Hepatocyte (in vitro differentiated cells): ENCODE measurements at regions not wholly inside any gene's neighbourhood (a gene's known extent, or its start where the extent isn't known, plus 50 kb on each side); places are given as distances from the start of the nearest gene placed in this dataset.

ENCODE experiments used
- DNase-seq: peaks from one replicate; pipeline ENCODE4 v3.0.0-alpha.2; 2016; ENCODE audit warnings: low spot score
- H2AFZ ChIP-seq: fragments of 200-600 bp; sonication (generic); 2 replicates; pipeline ENCODE4 v1.6.0; 2016; ENCODE audit warnings: antibody characterized with exemption, mild to moderate bottlenecking
- H3K27ac ChIP-seq: fragments of 200-600 bp; sonication (generic); 2 replicates; pipeline ENCODE4 v1.5.1; 2016; ENCODE audit warnings: mild to moderate bottlenecking
- H3K27me3 ChIP-seq: fragments of 200-600 bp; sonication (generic); 2 replicates; pipeline ENCODE4 v1.6.1; 2016
- H3K36me3 ChIP-seq: fragments of 200-600 bp; sonication (generic); replicated peaks from 2 replicates; pipeline ENCODE4 v1.5.1; 2016; ENCODE audit warnings: low read depth; ENCODE audit not compliant: insufficient read depth
- H3K4me1 ChIP-seq: fragments of 200-600 bp; sonication (generic); 2 replicates; pipeline ENCODE4 v1.5.1; 2016; ENCODE audit warnings: mild to moderate bottlenecking, moderate library complexity; ENCODE audit not compliant: insufficient read depth
- H3K4me2 ChIP-seq: fragments of 200-600 bp; sonication (generic); 2 replicates; pipeline ENCODE4 v1.6.0; 2016
- H3K4me3 ChIP-seq: fragments of 200-600 bp; sonication (generic); 2 replicates; pipeline ENCODE4 v1.5.1; 2016; ENCODE audit warnings: mild to moderate bottlenecking
- H3K79me2 ChIP-seq: fragments of 200-600 bp; sonication (generic); 2 replicates; pipeline ENCODE4 v1.6.0; 2017; ENCODE audit warnings: mild to moderate bottlenecking
- H3K9me2 ChIP-seq: fragments of 200-600 bp; sonication (generic); replicated peaks from 2 replicates; pipeline ENCODE4 v1.6.0; 2017; ENCODE audit warnings: mild to moderate bottlenecking; ENCODE audit not compliant: insufficient read depth
- H3K9me3 ChIP-seq: fragments of 200-600 bp; sonication (generic); 2 replicates; pipeline ENCODE4 v1.5.1; 2016; ENCODE audit warnings: low read depth, mild to moderate bottlenecking
- H4K20me1 ChIP-seq: fragments of 200-600 bp; sonication (generic); 2 replicates; pipeline ENCODE4 v1.6.0; 2016; ENCODE audit warnings: mild to moderate bottlenecking; ENCODE audit not compliant: insufficient read depth, poor library complexity, severe bottlenecking
- CTCF ChIP-seq: fragments of 200-600 bp; sonication (generic); IDR thresholded peaks from 2 replicates; pipeline ENCODE4 v1.5.1; 2016; ENCODE audit warnings: antibody characterized with exemption, mild to moderate bottlenecking; ENCODE audit not compliant: poor library complexity
- EZH2 ChIP-seq: fragments of 200-600 bp; sonication (generic); IDR thresholded peaks from 2 replicates; pipeline ENCODE4 v1.6.1; 2016; ENCODE audit warnings: antibody characterized with exemption, mild to moderate bottlenecking, borderline replicate concordance
- EZH2phosphoT487 ChIP-seq: fragments of 200-600 bp; sonication (generic); IDR thresholded peaks from one replicate; pipeline ENCODE4 v1.6.1; 2018; ENCODE audit warnings: antibody characterized with exemption, mild to moderate bottlenecking, low read depth, moderate library complexity; ENCODE audit not compliant: unreplicated experiment, severe bottlenecking
- WGBS: methylation state at CpG from one replicate; pipeline ENCODE4 v1.1.6; 2016; ENCODE audit warnings: low lambda C conversion rate; ENCODE audit errors: missing lambda C conversion rate; 5-methylcytosine and 5-hydroxymethylcytosine counted together

- no peaks in the 10 kb centered on the region for H3K9me2 ChIP-seq
- H3K4me3 ChIP-seq = no peak overlapping the region
- H3K4me1 ChIP-seq = peaks cover 8% of the 10 kb centered on the region
- 93% methylated on average over 4 of the region's 4 CpGs for WGBS
- H3K36me3 ChIP-seq = no peaks in the 10 kb centered on the region
- H4K20me1 ChIP-seq = no peaks in the 10 kb centered on the region
- no peaks in the 10 kb centered on the region for H3K27me3 ChIP-seq
- DNase-seq = no peak
- no peak for TF ChIP-seq CTCF
- no peak for TF ChIP-seq EZH2phosphoT487
- no peak for TF ChIP-seq EZH2
- H3K79me2 ChIP-seq = no peaks in the 10 kb centered on the region
- H3K4me2 ChIP-seq = peak overlapping the region; percentile 39
- no peaks in the 10 kb centered on the region for H3K9me3 ChIP-seq
- H3K27ac ChIP-seq = peak overlapping the region; percentile 86
- H2AFZ ChIP-seq = no peak overlapping the region
Measured at GRCh38 chr6:137810554-137811120, 56.4 kb upstream of the TNFAIP3 start.

GRCh38 chr6:137811121-137811915, 55.7 kb upstream of the TNFAIP3 start:
- Histone ChIP-seq H4K20me1 (no peaks in the 10 kb centered on the region), H3K9me3 (no peaks in the 10 kb centered on the region), H3K4me2 (peak overlapping the region; percentile 39), H3K4me1 (peaks cover 8% of the 10 kb centered on the region), H3K27me3 (no peaks in the 10 kb centered on the region), H3K27ac (peak overlapping the region; percentile 87), H2AFZ (peak overlapping the region; percentile 28), H3K79me2 (no peaks in the 10 kb centered on the region), H3K4me3 (no peak overlapping the region), H3K36me3 (no peaks in the 10 kb centered on the region), H3K9me2 (no peaks in the 10 kb centered on the region)
- WGBS = 38% methylated on average over 13 of the region's 13 CpGs
- peak; percentile 89 for DNase-seq
- TF ChIP-seq CTCF (no peak), EZH2phosphoT487 (no peak)

- Histone ChIP-seq H3K9me2 (no peaks in the 10 kb centered on the region), H3K79me2 (no peaks in the 10 kb centered on the region), H2AFZ (peak overlapping the region; percentile 28), H3K36me3 (no peaks in the 10 kb centered on the region), H3K27me3 (no peaks in the 10 kb centered on the region), H3K4me2 (no peak overlapping the region), H3K27ac (peak overlapping the region; percentile 87), H3K4me3 (no peak overlapping the region), H3K4me1 (peaks cover 8% of the 10 kb centered on the region), H3K9me3 (no peaks in the 10 kb centered on the region), H4K20me1 (no peaks in the 10 kb centered on the region)
- TF ChIP-seq EZH2phosphoT487 = no peak
- TF ChIP-seq EZH2 = no peak
- TF ChIP-seq CTCF = no peak
- 84% methylated on average over 6 of the region's 6 CpGs for WGBS
- no peak for DNase-seq
Measured at GRCh38 chr6:137811916-137812553, 55.0 kb upstream of the TNFAIP3 start.
